OCI-LY3 (cell line): ENCODE measurements at regions not wholly inside any gene's neighbourhood (a gene's known extent, or its start where the extent isn't known, plus 50 kb on each side); places are given as distances from the start of the nearest gene placed in this dataset.

Experiments
- EZH2phosphoT487 ChIP-seq: fragments of 200-600 bp; shearing (Covaris generic); IDR thresholded peaks from 2 replicates; pipeline ENCODE4 v1.6.1; 2018; ENCODE audit warnings: antibody characterized with exemption, mixed run types, low read depth
- TF ChIP-seq, protein P1 (sequence below): fragments of 200-600, 300-600 bp; sonication (generic); IDR thresholded peaks from 2 replicates; pipeline ENCODE4 v1.5.1; 2014; ENCODE audit warnings: antibody characterized with exemption, low read length, low read depth

DNA sequence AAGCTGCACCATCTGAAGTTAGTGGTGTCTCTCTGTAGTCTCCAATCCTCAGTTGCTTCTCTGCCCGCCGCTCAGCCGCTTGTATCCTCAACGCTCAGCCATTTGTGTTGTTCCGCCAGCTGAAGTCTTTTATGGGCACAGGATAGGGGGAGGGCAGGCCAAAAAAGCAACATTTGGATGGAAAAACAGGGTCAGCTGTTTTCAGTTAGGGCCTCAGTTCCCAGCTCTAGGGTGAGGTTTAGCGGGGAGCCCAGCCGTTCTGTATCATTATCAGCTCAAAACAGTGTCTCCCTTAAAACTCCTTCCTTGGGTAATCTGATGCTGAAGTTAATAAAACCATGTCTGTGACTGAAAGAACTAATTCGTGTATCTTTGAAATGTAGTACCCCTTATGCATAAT lies 329.5 kb upstream of the AZI2 start:
- TF ChIP-seq, protein P1, sequence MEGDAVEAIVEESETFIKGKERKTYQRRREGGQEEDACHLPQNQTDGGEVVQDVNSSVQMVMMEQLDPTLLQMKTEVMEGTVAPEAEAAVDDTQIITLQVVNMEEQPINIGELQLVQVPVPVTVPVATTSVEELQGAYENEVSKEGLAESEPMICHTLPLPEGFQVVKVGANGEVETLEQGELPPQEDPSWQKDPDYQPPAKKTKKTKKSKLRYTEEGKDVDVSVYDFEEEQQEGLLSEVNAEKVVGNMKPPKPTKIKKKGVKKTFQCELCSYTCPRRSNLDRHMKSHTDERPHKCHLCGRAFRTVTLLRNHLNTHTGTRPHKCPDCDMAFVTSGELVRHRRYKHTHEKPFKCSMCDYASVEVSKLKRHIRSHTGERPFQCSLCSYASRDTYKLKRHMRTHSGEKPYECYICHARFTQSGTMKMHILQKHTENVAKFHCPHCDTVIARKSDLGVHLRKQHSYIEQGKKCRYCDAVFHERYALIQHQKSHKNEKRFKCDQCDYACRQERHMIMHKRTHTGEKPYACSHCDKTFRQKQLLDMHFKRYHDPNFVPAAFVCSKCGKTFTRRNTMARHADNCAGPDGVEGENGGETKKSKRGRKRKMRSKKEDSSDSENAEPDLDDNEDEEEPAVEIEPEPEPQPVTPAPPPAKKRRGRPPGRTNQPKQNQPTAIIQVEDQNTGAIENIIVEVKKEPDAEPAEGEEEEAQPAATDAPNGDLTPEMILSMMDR = no peak
- no peak for TF ChIP-seq EZH2phosphoT487
